Fibroblast of pulmonary artery (primary cell): ENCODE measurements at regions not wholly inside any gene's neighbourhood (a gene's known extent, or its start where the extent isn't known, plus 50 kb on each side); places are given as distances from the start of the nearest gene placed in this dataset.
"Not testable (repeated sequence)": the region's sequence is repeated elsewhere in the genome, so short reads cannot be mapped to it uniquely, and the experiment has no call there.

ENCODE experiments used
- DNase-seq: peaks from one replicate; pipeline ENCODE4 v3.0.0-alpha.2; 2010; ENCODE audit warnings: low read depth
- H3K4me3 ChIP-seq: replicated peaks from 2 replicates; pipeline ENCODE4 v1.5.1; 2011; ENCODE audit warnings: low read depth, mild to moderate bottlenecking, control low read depth, low read length, moderate library complexity
- CTCF ChIP-seq: IDR thresholded peaks from 2 replicates; pipeline ENCODE4 v1.5.1; 2011; ENCODE audit warnings: mild to moderate bottlenecking, control low read depth, low read length, inconsistent platforms; ENCODE audit errors: missing control alignments

DNA sequence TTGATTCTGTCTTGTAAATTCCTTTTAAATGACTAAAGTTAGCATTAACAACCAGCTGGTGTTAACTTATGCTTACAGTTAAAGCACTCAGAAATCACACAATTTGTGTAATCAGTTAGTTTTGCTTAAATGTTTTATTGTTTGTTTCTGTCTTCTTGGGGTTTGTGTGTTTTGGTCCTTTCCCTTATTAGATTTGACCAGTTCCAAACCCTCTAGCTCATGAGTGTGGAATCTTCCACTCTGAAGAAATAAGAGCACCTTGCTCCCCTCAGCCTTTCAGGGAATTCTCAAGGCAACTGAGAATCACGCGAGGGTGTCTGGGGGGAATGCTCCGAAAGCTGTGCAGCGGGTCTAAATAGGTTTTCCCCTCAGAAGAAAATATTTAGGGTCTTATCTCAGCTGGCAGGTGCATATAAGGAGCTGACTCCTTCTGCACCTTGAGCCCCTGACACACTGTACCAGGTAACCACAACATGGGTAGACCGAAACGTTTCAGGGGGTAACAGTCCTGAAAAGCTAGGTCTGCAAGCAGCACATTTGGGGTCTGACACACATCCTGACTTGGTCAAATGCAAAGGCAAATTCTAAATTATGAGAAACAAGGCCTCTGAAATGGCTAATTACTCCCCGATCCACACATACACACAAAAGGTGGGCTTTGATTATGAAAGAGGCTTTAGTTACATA is 188.1 kb upstream of the ETV3 start:
- no peak for DNase-seq
- H3K4me3 ChIP-seq = no peak overlapping the region
- TF ChIP-seq CTCF = no peak

- DNase-seq = no peak
- no peak overlapping the region for H3K4me3 ChIP-seq
These were observed 187.0 kb upstream of the ETV3 start for GRCh38 chr1:157325220-157325619.

GRCh38 chr1:157321972-157322371 is 183.8 kb upstream of the ETV3 start:
- not testable (repeated sequence) for H3K4me3 ChIP-seq, DNase-seq

More at GRCh38 chr1:157325220-157325619, 187.0 kb upstream of the ETV3 start:
- TF ChIP-seq CTCF = no peak

GRCh38 chr1:157319567-157319966 is 181.4 kb upstream of the ETV3 start:
- TF ChIP-seq CTCF = no peak
- no peak overlapping the region for H3K4me3 ChIP-seq
- no peak for DNase-seq

- not testable (repeated sequence) for DNase-seq
These were observed 179.0 kb upstream of the ETV3 start for GRCh38 chr1:157317229-157317628.

DNA sequence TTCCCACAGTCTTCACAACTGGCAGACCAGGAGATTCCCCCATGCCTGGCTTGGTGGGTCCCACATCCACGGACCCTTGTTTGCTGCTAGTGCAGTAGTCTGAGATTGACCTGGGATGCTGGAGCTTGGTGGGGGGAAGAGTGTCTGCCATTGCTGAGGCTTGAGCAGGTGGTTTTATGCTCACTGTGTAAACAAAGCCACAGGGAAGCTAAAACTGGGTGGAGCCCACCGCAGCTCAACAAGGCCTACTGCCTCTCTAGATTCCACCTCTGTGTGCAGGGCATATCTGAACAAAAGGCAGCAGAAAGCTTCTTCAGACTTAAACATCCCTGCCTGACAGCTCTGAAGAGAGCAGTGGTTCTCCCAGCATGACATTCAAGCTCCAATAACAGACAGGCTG is 177.3 kb upstream of the ETV3 start:
- TF ChIP-seq CTCF = no peak
- no peak for DNase-seq
- no peak overlapping the region for H3K4me3 ChIP-seq

More at GRCh38 chr1:157317229-157317628, 179.0 kb upstream of the ETV3 start:
- H3K4me3 ChIP-seq = not testable (repeated sequence)

DNA sequence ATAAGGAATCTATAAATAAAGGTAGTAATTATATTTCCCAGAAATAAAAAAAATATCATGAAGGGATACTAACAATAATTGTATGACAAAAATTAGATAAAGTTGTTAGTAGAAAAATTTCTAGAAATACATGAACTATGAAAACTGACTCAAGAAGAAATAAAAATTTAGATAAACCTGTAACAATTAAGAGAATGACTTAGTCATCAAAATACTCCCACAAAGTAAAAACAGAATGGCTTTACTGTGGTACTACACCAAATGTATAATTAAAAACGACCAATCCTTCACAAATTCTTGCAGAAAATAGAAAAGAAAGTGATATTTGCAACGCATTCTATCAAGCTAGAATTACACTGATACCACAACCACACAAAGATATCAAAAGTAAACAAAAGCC is 176.2 kb upstream of the ETV3 start:
- DNase-seq = no peak
- TF ChIP-seq CTCF = no peak
- H3K4me3 ChIP-seq = no peak overlapping the region

DNA sequence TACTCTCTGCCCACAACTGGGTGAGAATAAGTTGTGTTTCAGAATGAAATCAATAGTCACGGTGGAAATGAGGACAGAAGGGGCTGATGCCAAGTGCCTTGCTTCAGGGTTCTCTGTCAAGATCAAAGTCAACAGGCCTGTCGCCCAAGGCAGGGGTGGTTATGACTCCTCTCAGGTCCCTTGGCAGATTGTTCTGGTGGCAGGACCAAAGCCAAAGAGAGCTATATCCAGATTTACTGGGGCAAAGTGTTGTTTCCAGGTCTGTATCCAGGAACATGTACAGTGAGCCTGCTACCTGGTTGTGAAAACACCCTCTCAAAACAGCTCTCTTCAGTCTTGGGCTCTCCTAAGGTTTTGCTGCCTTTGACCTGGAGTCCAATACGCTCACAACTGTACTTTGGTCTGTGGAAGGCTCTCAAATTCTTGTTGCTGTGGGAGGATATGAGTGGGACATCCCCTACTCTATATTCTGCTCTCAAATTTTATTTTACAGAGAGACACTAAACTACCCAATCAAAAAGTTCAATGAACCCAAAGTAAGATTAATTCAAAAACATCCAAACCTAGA is 175.1 kb upstream of the ETV3 start:
- DNase-seq = no peak
- H3K4me3 ChIP-seq = no peak overlapping the region
- TF ChIP-seq CTCF = no peak
